ENCODE measurements at regions not wholly inside any gene's neighbourhood (a gene's known extent, or its start where the extent isn't known, plus 50 kb on each side); places are given as distances from the start of the nearest gene placed in this dataset.
"Not testable (repeated sequence)": the region's sequence is repeated elsewhere in the genome, so short reads cannot be mapped to it uniquely, and the experiment has no call there.

- no peak for DNase-seq
These were observed 633.0 kb upstream of the TMEFF2 start for GRCh38 chr2:192827735-192828134.

DNA sequence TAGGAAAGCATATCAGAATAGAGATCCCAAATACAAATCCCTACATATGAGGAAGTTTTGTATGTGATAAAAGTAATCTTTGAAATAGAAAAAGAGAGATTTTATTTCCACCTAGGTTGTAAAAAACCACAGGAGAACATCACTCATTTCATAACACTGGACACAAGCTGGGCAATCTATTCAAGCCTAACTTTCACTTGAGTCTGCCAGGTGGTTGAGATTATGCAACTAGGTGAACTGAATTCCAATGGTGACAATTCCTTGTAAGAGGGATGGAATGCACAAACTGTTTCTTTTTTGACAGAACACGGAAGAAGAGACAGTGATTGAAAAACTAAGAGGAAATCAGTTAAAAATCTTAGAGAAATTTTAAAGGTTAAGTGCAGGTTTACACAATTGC is 619.6 kb upstream of the TMEFF2 start:
- no peak for DNase-seq

GRCh38 chr2:192813341-192813740 is 618.6 kb upstream of the TMEFF2 start:
- DNase-seq, result no peak

- no peak for DNase-seq
These were observed 614.4 kb upstream of the TMEFF2 start for GRCh38 chr2:192809173-192809572.

GRCh38 chr2:192783643-192784042 is 588.9 kb upstream of the TMEFF2 start:
- no peak for DNase-seq

DNA sequence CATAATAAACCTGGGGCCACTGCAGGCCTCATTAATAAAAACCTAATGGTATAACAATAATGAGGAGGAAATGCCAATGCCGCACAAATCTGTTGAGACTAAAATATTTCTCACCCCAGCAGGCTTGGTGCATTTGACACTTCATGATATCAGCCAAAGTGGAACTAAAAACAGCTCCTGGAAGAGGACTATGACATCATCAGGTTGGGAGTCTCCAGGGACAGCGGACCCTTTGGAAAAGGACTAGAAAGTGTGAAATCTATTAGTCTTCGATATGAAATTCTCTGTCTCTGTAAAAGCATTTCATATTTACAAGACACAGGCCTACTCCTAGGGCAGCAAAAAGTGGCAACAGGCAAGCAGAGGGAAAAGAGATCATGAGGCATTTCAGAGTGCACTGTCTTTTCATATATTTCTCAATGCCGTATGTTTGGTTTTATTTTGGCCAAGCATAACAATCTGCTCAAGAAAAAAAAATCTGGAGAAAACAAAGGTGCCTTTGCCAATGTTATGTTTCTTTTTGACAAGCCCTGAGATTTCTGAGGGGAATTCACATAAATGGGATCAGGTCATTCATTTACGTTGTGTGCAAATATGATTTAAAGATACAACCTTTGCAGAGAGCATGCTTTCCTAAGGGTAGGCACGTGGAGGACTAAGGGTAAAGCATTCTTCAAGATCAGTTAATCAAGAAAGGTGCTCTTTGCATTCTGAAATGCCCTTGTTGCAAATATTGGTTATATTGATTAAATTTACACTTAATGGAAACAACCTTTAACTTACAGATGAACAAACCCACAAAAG is 580.9 kb upstream of the TMEFF2 start:
- DNase-seq, result no peak

GRCh38 chr2:192775011-192775410 is 580.3 kb upstream of the TMEFF2 start:
- no peak for DNase-seq

DNA sequence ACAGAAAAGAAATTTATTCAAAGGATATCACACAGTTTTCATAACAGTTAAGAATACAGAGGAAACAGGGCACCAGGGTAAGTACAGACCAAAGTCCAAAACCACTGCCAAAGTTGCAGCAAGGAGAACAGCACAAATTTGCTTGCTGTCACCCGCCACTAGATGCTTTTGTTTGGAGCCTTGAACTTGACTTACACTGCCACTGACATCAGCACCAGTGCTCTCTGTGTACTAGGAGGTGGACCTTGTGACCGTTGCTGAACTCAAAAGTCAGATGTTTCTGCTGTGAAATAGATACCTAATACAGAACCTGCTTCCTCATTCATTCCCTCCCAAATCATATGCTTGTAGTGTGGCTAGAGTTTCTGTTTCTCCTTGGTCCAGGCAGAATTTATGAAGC is 578.3 kb upstream of the TMEFF2 start:
- DNase-seq, result no peak

DNA sequence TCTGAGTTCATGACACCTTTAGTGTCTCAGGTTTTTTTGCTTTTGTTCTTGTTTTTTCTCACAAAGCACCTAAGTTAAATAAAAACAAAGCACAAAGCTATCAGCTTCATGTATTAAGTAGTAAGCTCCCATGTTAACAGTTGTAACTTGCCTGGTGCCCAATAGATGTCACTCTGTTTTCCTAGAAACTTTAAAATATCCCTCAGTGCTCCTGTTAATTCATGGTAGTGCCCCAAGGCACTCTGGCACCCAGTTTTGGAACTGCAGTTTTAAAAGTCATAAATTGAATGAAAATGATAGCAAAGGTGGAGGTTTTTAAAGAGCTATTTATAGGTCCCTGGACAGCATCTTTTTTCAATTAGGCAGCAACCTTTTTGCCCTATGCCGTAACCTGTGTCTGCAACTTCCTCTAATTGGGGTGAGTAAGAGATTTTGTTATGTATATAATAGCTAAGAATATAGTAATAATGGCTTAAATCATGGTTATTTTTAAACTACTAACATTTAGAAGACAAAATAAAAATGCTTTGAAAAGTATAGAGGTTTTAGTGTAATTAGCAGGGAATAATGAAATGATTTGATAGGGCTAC is 555.0 kb upstream of the TMEFF2 start:
- no peak for DNase-seq

DNA sequence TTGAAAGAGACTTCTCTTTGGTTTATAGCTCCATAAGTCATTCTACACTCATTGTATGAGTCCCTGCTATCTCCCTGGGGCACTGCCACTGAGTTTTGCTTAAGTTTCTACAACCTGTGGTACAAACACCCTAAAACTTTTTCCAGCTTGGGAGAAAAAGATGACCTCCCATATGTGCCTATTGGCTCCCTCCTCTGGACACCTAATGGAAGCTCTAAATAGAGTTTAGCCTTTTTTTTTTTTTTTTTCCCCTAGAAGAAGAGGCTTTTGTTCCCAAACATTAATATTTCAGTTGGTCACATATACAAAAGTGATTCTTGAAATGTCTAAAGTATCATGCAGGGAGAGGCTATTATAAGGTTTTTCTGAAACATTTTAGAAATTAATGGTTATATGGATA is 547.2 kb upstream of the TMEFF2 start:
- no peak for DNase-seq

DNA sequence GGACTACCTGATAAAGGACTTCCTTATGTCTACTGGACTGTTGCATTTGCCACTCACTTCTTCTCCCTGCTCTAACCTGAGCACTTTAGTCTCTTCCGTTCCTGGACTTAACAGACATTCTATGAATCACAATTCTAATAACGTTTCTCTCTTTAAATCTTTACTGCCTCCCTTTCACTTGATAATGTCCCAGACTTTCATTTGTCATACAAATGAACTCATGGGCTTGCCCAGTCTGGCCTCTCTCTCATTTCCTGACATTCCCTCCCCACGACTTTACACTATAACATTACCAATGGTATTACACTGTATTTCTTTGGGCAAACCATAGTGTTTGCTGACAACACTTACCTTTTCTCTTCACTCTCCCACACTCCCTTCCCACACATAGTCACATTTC is 540.7 kb upstream of the TMEFF2 start:
- DNase-seq, result no peak

GRCh38 chr2:192729369-192729768 is 534.6 kb upstream of the TMEFF2 start:
- DNase-seq, result no peak

GRCh38 chr2:192725991-192726390 is 531.3 kb upstream of the TMEFF2 start:
- no peak for DNase-seq

GRCh38 chr2:192719629-192720028 is 524.9 kb upstream of the TMEFF2 start:
- no peak for DNase-seq

DNA sequence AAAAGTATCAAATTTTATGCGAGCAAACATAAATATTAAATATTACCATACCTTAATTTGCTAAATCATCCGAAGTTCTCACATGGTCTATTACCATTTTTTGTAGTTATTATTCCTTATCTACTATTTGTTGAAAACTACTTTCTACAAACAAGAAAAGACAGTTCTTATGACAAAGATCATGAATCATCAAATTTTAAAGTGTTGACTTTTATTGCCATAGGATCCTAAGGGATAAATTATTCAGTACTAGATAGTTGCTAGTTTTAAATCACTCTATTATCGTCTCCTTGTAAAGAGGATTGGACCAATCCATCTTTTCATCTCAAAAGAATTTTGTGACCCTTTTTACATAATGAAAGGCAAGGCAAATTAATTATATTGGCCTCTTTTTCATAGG is 523.6 kb upstream of the TMEFF2 start:
- no peak for DNase-seq

DNA sequence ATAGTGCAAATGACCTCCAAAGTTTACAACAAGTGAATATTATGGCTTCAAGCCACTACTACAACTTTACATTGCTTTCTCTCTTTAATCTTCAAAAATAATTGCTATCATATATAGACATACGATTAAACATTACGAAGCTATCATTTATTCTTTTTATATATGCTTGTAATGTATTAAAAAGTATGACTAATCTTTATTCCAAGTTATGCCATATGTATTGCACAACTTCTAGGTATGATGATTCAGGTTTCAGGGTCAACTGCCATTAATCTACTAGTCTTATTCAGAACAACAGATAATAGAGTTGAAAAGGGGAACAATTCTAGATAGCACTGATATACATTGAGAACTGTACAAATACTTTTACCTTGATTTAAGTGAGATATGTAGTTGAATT is 506.2 kb upstream of the TMEFF2 start:
- DNase-seq, result no peak

DNA sequence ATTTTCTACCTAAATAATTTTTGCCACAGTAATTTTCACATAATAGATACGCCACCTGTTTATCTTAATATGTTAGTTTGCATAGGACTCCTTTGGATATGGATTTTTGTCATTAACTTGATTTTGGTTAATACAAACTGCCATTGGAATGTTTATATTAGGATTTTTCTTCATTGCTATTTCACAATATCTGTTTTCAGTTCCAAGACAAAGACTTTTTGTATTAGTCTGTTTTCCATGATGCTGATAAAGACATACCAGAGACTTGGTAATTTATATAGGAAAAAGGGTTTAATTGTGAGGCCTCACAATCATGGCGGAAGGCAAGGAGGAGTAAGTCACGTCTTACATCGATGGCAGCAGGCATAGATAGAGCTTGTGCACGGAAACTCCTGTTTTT is 503.1 kb upstream of the TMEFF2 start:
- DNase-seq, result no peak

GRCh38 chr2:192696857-192697256 is 502.1 kb upstream of the TMEFF2 start:
- DNase-seq, result no peak

DNA sequence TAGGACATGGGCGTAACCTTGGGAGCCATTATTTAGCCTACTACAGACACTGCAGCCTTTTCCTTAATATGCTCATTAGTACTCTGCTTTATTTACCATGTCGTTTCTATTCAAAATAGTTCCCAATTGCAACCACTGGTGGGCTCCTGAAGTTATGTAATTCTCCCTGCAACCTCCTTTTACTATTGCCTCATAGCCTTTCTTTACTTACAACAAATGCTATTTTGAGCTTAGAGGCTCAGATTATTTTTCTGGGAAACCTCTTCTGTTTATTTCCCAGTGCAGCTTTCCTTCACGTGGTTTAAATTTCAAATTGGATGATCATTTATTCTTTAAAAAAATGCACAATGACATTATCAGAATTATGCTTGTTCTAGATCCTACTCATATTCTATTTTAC is 492.3 kb upstream of the TMEFF2 start:
- DNase-seq, result no peak

- not testable (repeated sequence) for DNase-seq
These were observed 487.8 kb upstream of the TMEFF2 start for GRCh38 chr2:192682511-192682910.

DNA sequence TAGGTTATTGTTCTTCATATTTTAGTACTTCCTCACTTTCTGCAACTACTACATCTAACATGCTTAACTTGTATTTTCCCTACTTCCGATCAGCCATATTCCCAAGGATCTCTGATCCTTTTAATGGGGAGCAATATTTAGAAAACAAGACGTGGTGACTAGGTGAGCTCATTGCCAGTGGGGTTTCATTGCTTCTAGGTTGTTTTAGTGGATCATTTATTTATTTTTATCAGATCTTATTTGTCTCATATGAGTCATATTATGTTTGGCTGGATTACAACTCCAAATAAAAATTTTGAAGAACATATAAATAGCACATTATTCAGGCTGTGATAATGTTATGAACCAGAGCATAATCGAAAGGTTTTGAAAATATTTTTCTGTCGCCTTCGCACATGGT is 480.9 kb upstream of the TMEFF2 start:
- DNase-seq, result no peak

DNA sequence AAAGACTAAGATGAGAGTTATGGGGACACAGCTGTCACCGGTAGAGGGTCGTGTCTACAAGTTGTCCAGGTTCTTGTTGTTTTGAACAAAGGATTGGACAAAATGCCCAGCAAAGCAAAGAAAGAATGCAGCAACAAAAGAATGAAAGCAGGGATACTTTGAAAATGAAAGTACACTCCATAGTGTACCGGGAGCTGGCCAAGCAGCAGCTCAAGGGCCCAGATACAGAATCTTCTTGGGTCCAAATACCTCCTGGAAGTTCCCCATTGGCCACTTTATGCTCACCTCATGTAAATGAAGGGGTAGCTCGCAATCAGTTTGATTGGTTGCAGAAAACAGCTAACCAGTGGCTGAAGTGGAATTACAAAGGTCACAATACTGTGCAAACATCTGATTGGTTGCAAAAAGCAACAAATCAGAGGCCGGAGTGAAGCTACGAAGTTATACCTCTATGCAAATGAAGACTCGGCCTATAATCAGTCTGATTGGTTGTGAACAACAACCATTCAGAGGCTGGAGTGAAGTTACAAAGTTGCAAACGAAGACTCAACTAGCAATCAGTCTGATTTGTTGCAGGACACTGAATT is 474.9 kb upstream of the TMEFF2 start:
- DNase-seq, result no peak

DNA sequence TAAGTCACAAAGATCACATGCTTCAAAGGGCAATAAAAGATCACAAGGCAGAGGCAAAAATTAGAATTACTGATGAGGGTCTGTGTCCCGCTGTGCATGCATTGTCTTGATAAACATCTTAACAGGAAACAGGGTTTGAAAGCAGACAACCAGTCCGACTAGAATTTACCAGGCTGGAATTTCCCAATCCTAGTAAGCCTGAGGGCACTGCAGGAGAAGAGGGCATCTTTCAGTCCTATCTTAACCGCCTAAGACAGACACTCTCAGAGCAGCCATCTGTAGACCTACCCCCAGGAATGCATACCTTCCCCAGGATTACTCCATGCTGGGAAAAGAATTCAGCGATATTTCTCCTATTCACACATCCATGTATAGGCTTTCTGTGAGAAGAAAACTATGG is 465.8 kb upstream of the TMEFF2 start:
- DNase-seq, result not testable (repeated sequence)

GRCh38 chr2:192657362-192657761 is 462.6 kb upstream of the TMEFF2 start:
- DNase-seq, result no peak

- DNase-seq, result no peak
These were observed 461.2 kb upstream of the TMEFF2 start for GRCh38 chr2:192655916-192656315.
